Stomach (tissue), 4 donors: ENCODE measurements at regions not wholly inside any gene's neighbourhood (a gene's known extent, or its start where the extent isn't known, plus 50 kb on each side); places are given as distances from the start of the nearest gene placed in this dataset.

Source experiments
- CTCF ChIP-seq, 7 experiments: fragments of 450-650 bp in 4 of 7; fragments of 200-600 bp in 3 of 7; sonication (generic) in 3 of 7; IDR thresholded peaks; one replicate each; pipeline ENCODE4 v1.5.1; 2016 to 2019; ENCODE audit warnings: antibody characterized with exemption in 7 of 7, control low read depth in 2 of 7, mild to moderate bottlenecking in 1 of 7
- EP300 ChIP-seq: sonication (generic); formaldehyde crosslinking; IDR thresholded peaks from one replicate; pipeline ENCODE4 v1.6.1; 2017; ENCODE audit warnings: antibody characterized with exemption
- POLR2A ChIP-seq, 4 donors: fragments of 450-650 bp; IDR thresholded peaks; one replicate each; pipeline ENCODE4 v1.6.1; 2016; ENCODE audit warnings: antibody characterized with exemption in 4 of 4, control low read depth in 2 of 4, mild to moderate bottlenecking in 1 of 4, moderate library complexity in 1 of 4
- POLR2AphosphoS5 ChIP-seq, 3 donors: sonication (generic); formaldehyde crosslinking; IDR thresholded peaks; one replicate each; pipeline ENCODE4 v1.6.1; 2016; ENCODE audit warnings: antibody characterized with exemption in 3 of 3

GRCh38 chr9:30243467-30243866, 2141.0 kb upstream of the ACO1 start:
- no peak for TF ChIP-seq CTCF (IDR thresholded peaks at IDR 0.05)
- TF ChIP-seq POLR2A (IDR thresholded peaks at IDR 0.05) = no peak
- TF ChIP-seq EP300 = no peak
- TF ChIP-seq POLR2AphosphoS5 (IDR thresholded peaks at IDR 0.05) = no peak
